Cardiac fibroblast (primary cell): ENCODE measurements at regions not wholly inside any gene's neighbourhood (a gene's known extent, or its start where the extent isn't known, plus 50 kb on each side); places are given as distances from the start of the nearest gene placed in this dataset.
A peak's percentile ranks its signal among the peaks of the same experiment; 100 is the strongest.
"Not testable (repeated sequence)": the region's sequence is repeated elsewhere in the genome, so short reads cannot be mapped to it uniquely, and the experiment has no call there.

Experiments used
- DNase-seq, 2 donors: peaks; one replicate each; pipeline versions ENCODE4 v3.0.0 to v3.0.0-alpha.2; 2010; ENCODE audit warnings: low read depth in 2 of 2
- H3K4me3 ChIP-seq, 2 donors: replicated peaks in 1 of 2; 1 replicate in 1 of 2; 2 replicates in 1 of 2; pipeline ENCODE4 v1.5.1; 2011; ENCODE audit warnings: low read depth in 2 of 2, low read length in 2 of 2, mild to moderate bottlenecking in 2 of 2, moderate library complexity in 1 of 2
- CTCF ChIP-seq: IDR thresholded peaks from one replicate; pipeline ENCODE4 v1.5.1; 2011; ENCODE audit warnings: low read depth, mild to moderate bottlenecking, low read length, inconsistent platforms

- no peak for TF ChIP-seq CTCF
- no peak overlapping the region for H3K4me3 ChIP-seq
- DNase-seq = no peak
Measured at GRCh38 chr7:94142281-94142680, 138.1 kb upstream of the BET1 start.

GRCh38 chr7:94145602-94146001 lies 141.4 kb upstream of the BET1 start:
- no peak overlapping the region for H3K4me3 ChIP-seq
- peak; percentile 60 to 90 for DNase-seq
- no peak for TF ChIP-seq CTCF

- peak in 1 of 2 donors; percentile 75 for DNase-seq
Measured at GRCh38 chr7:94146408-94146807, 142.3 kb upstream of the BET1 start.

GRCh38 chr7:94149789-94150545 lies 145.8 kb upstream of the BET1 start:
- DNase-seq = peak; percentile 34 to 77
- TF ChIP-seq CTCF = no peak
- no peak overlapping the region for H3K4me3 ChIP-seq

More at GRCh38 chr7:94146408-94146807, 142.3 kb upstream of the BET1 start:
- TF ChIP-seq CTCF = no peak
- H3K4me3 ChIP-seq = no peak overlapping the region

GRCh38 chr7:94154182-94154581 lies 150.0 kb upstream of the BET1 start:
- no peak for DNase-seq
- H3K4me3 ChIP-seq = no peak overlapping the region
- no peak for TF ChIP-seq CTCF

GRCh38 chr7:94154858-94155257 lies 150.7 kb upstream of the BET1 start:
- no peak for DNase-seq
- TF ChIP-seq CTCF = no peak
- no peak overlapping the region for H3K4me3 ChIP-seq

- peak; percentile 45 to 70 for DNase-seq
- not testable (repeated sequence) for H3K4me3 ChIP-seq
Measured at GRCh38 chr7:94157659-94158306, 153.6 kb upstream of the BET1 start.
